ENCODE measurements at regions not wholly inside any gene's neighbourhood (a gene's known extent, or its start where the extent isn't known, plus 50 kb on each side); places are given as distances from the start of the nearest gene placed in this dataset.

DNA sequence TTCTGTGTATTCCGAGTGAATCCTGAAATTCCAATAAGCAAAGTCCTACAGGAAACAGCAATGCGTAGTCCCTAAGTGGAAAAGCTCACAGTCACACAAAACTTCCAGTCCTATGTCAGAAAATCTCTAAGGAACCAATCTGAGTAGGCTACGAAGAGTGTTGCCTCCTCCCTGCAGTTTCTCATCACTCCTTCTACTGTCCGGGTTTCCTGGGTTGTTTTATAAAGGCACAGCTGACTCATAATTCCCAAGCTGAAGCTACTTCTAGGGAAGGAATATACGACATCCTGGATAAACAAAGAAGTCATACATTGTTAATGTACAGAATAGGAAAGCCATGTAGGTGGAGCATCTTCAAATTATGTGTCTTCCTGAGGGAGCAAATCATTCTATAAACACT, 65.7 kb upstream of the RGMA start:
- TF ChIP-seq, protein P1, sequence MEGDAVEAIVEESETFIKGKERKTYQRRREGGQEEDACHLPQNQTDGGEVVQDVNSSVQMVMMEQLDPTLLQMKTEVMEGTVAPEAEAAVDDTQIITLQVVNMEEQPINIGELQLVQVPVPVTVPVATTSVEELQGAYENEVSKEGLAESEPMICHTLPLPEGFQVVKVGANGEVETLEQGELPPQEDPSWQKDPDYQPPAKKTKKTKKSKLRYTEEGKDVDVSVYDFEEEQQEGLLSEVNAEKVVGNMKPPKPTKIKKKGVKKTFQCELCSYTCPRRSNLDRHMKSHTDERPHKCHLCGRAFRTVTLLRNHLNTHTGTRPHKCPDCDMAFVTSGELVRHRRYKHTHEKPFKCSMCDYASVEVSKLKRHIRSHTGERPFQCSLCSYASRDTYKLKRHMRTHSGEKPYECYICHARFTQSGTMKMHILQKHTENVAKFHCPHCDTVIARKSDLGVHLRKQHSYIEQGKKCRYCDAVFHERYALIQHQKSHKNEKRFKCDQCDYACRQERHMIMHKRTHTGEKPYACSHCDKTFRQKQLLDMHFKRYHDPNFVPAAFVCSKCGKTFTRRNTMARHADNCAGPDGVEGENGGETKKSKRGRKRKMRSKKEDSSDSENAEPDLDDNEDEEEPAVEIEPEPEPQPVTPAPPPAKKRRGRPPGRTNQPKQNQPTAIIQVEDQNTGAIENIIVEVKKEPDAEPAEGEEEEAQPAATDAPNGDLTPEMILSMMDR (IDR thresholded peaks at IDR 0.05), result no peak
- TF ChIP-seq POLR2A (IDR thresholded peaks at IDR 0.05), result no peak
